ENCODE measurements at regions not wholly inside any gene's neighbourhood (a gene's known extent, or its start where the extent isn't known, plus 50 kb on each side); places are given as distances from the start of the nearest gene placed in this dataset.
A peak's percentile ranks its signal among the peaks of the same experiment; 100 is the strongest.

DNA sequence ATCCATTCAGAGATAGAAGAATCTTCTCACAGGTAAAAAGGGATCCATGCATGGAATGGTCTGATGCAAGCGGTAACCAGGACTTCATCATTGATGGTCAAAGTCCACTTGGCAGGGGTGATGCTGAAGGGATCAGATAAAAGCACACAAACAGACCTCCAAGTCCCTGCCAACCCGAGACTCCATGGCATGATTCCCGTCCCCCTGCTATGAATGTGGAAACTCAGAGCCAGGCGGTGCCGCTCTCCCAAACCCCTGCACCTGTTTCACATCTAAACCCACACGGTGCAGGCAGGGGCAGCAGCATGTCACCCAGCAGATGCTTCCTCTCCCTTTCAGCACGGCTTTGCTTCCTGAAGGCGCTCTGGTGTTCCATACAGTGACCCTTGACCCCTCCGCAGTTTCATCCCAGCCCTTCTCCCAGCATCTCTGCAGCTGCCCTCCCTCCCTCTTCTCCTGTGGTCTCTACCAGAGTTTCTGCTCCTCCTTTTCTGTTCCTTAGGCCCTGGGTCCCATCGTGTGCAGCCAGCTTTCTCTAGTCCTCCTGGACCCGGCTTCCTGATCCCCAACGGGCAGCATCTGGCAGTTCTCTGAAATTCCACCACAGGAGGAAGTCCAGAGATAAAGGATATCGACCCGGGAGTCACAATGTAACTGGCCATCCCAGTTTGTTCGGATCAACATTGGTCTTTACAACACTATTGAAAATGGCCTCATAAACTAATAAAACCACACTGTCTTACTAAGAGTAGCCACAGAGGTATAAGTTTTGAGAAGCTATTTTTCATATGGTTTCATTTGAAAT is 235.0 kb downstream of the TTLL2 start (continued):
- TF ChIP-seq MYC (CRISPR knock-in tag; IDR thresholded peaks at IDR 0.05; ENCODE audit: borderline replicate concordance): peak; percentile 52
- no peak; the same call in 1 of the 2 replicates for TF ChIP-seq GZF1 (CRISPR knock-in tag; IDR thresholded peaks at IDR 0.05)
- TF ChIP-seq PTBP1 (IDR thresholded peaks at IDR 0.05; ENCODE audit: low read depth, low read length, poor library complexity, severe bottlenecking): no peak
- TF ChIP-seq ZNF552 (CRISPR knock-in tag; IDR thresholded peaks at IDR 0.05; ENCODE audit: borderline replicate concordance): peak; percentile 62; the same call in 1 of the 2 replicates
- TF ChIP-seq ZNF256 (CRISPR knock-in tag; conservative IDR thresholded peaks at IDR 0.05): no peak
- TF ChIP-seq BHLHE40 (IDR thresholded peaks at IDR 0.05; ENCODE audit: low read length): peak; percentile 43; the same call in 1 of the 2 replicates
- TF ChIP-seq U2AF1 (optimal IDR thresholded peaks at IDR 0.05; ENCODE audit: low read depth, low read length): no peak
- TF ChIP-seq KMT2B (CRISPR knock-in tag; IDR thresholded peaks at IDR 0.05): peak; percentile 59; the same call in 1 of the 2 replicates
- TF ChIP-seq, protein P1, sequence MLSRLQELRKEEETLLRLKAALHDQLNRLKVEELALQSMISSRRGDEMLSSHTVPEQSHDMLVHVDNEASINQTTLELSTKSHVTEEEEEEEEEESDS (CRISPR knock-in tag; IDR thresholded peaks at IDR 0.05; ENCODE audit: borderline replicate concordance): no peak
- peak; percentile 95 for TF ChIP-seq SNAI1 (CRISPR knock-in tag; IDR thresholded peaks at IDR 0.05; ENCODE audit: borderline replicate concordance)
- TF ChIP-seq ZFP82 (CRISPR knock-in tag; IDR thresholded peaks at IDR 0.05; ENCODE audit: borderline replicate concordance): 0 out of 2 replicates have a peak, but pooled peaks have one; percentile 26
- no peak for TF ChIP-seq HNRNPUL1 (IDR thresholded peaks at IDR 0.05; ENCODE audit: low read depth, low read length)
- no peak for TF ChIP-seq FOXP1 (IDR thresholded peaks at IDR 0.05)
- peak; percentile 46 for TF ChIP-seq FOXP1 (CRISPR knock-in tag; IDR thresholded peaks at IDR 0.05)
- TF ChIP-seq ZNF180 (CRISPR knock-in tag; IDR thresholded peaks at IDR 0.05; ENCODE audit: borderline replicate concordance, low read depth): no peak
- no peak for TF ChIP-seq ZNF138 (CRISPR knock-in tag; IDR thresholded peaks at IDR 0.05; ENCODE audit: low read depth)
- TF ChIP-seq, protein P2, sequence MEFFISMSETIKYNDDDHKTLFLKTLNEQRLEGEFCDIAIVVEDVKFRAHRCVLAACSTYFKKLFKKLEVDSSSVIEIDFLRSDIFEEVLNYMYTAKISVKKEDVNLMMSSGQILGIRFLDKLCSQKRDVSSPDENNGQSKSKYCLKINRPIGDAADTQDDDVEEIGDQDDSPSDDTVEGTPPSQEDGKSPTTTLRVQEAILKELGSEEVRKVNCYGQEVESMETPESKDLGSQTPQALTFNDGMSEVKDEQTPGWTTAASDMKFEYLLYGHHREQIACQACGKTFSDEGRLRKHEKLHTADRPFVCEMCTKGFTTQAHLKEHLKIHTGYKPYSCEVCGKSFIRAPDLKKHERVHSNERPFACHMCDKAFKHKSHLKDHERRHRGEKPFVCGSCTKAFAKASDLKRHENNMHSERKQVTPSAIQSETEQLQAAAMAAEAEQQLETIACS (CRISPR knock-in tag; IDR thresholded peaks at IDR 0.05): no peak
- peak; percentile 57 for TF ChIP-seq ZNF781 (CRISPR knock-in tag; IDR thresholded peaks at IDR 0.05; ENCODE audit: borderline replicate concordance, not compliant biosample characterization)
- peak; percentile 82 for TF ChIP-seq PITX1 (CRISPR knock-in tag; IDR thresholded peaks at IDR 0.05)
- TF ChIP-seq HOXA7 (CRISPR knock-in tag; IDR thresholded peaks at IDR 0.05): no peak
- no peak for TF ChIP-seq JDP2 (CRISPR knock-in tag; IDR thresholded peaks at IDR 0.05; ENCODE audit: borderline replicate concordance)
- TF ChIP-seq, protein P3, sequence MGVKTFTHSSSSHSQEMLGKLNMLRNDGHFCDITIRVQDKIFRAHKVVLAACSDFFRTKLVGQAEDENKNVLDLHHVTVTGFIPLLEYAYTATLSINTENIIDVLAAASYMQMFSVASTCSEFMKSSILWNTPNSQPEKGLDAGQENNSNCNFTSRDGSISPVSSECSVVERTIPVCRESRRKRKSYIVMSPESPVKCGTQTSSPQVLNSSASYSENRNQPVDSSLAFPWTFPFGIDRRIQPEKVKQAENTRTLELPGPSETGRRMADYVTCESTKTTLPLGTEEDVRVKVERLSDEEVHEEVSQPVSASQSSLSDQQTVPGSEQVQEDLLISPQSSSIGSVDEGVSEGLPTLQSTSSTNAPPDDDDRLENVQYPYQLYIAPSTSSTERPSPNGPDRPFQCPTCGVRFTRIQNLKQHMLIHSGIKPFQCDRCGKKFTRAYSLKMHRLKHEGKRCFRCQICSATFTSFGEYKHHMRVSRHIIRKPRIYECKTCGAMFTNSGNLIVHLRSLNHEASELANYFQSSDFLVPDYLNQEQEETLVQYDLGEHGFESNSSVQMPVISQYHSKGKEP (CRISPR knock-in tag; IDR thresholded peaks at IDR 0.05): no peak
- TF ChIP-seq, protein P4, sequence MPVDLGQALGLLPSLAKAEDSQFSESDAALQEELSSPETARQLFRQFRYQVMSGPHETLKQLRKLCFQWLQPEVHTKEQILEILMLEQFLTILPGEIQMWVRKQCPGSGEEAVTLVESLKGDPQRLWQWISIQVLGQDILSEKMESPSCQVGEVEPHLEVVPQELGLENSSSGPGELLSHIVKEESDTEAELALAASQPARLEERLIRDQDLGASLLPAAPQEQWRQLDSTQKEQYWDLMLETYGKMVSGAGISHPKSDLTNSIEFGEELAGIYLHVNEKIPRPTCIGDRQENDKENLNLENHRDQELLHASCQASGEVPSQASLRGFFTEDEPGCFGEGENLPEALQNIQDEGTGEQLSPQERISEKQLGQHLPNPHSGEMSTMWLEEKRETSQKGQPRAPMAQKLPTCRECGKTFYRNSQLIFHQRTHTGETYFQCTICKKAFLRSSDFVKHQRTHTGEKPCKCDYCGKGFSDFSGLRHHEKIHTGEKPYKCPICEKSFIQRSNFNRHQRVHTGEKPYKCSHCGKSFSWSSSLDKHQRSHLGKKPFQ (CRISPR knock-in tag; IDR thresholded peaks at IDR 0.05; ENCODE audit: insufficient replicate concordance): no peak
- TF ChIP-seq SIN3B (IDR thresholded peaks at IDR 0.05; ENCODE audit: low read length): no peak
